Activated CD4-positive, alpha-beta T cell treated with anti-CD3 and anti-CD28 coated beads, Interleukin-2, amount 10 ng/mL, durations not matched to agents 7 days and 5 days (primary cell): ENCODE measurements at regions not wholly inside any gene's neighbourhood (a gene's known extent, or its start where the extent isn't known, plus 50 kb on each side); places are given as distances from the start of the nearest gene placed in this dataset.

Source experiments
- CTCF ChIA-PET: fragments of 350-600 bp; sonication (Branson Sonifier 250); formaldehyde crosslinking; loops from one replicate; lab custom pipeline; 2021; ENCODE audit warnings: antibody characterized with exemption; lab: Charles Lee
- POLR2A ChIA-PET: fragments of 350-600 bp; sonication (Branson Sonifier 250); formaldehyde crosslinking; loops from one replicate; lab custom pipeline; 2021; ENCODE audit warnings: antibody characterized with exemption; lab: Charles Lee
- DNase-seq: peaks from one replicate; pipeline ENCODE4 v3.0.0-alpha.2; 2020
- H3K27ac Mint-ChIP-seq: one replicate; pipeline ENCODE4 v1.8.0; 2021; ENCODE audit warnings: mild to moderate bottlenecking, moderate library complexity, mixed read lengths
- H3K27me3 Mint-ChIP-seq: one replicate; pipeline ENCODE4 v1.8.0; 2021; ENCODE audit warnings: mixed read lengths
- H3K36me3 Mint-ChIP-seq: one replicate; pipeline ENCODE4 v1.8.0; 2021; ENCODE audit warnings: low read depth, mixed read lengths
- H3K4me1 Mint-ChIP-seq: one replicate; pipeline ENCODE4 v1.8.0; 2021; ENCODE audit warnings: mixed read lengths
- H3K4me3 Mint-ChIP-seq: one replicate; pipeline ENCODE4 v1.8.0; 2021; ENCODE audit warnings: mild to moderate bottlenecking, moderate library complexity, mixed read lengths
- H3K9me3 Mint-ChIP-seq: one replicate; pipeline ENCODE4 v1.8.0; 2021; ENCODE audit warnings: mixed read lengths

- no peaks in the 10 kb centered on the region for H3K36me3 Mint-ChIP-seq
- H3K4me3 Mint-ChIP-seq, result no peak overlapping the region
- no peak for DNase-seq
- no peak overlapping the region for H3K27ac Mint-ChIP-seq
- H3K4me1 Mint-ChIP-seq, result no peaks in the 10 kb centered on the region
- no peaks in the 10 kb centered on the region for H3K9me3 Mint-ChIP-seq
- peaks cover 6% of the 10 kb centered on the region for H3K27me3 Mint-ChIP-seq
- POLR2A ChIA-PET, result no interaction called here
- CTCF ChIA-PET, result no interaction called here
Measured at GRCh38 chr19:28288572-28289264, 924.2 kb downstream of the UQCRFS1 start.

- H3K36me3 Mint-ChIP-seq, result no peaks in the 10 kb centered on the region
- no peaks in the 10 kb centered on the region for H3K4me1 Mint-ChIP-seq
- no peak for DNase-seq
- H3K27me3 Mint-ChIP-seq, result peaks cover 6% of the 10 kb centered on the region
- no peak overlapping the region for H3K27ac Mint-ChIP-seq
- ChIA-PET POLR2A (no interaction called here), CTCF (no interaction called here)
- no peaks in the 10 kb centered on the region for H3K9me3 Mint-ChIP-seq
- H3K4me3 Mint-ChIP-seq, result no peak overlapping the region
Measured at GRCh38 chr19:28285917-28286316, 927.0 kb downstream of the UQCRFS1 start.

GRCh38 chr19:28285078-28285477 lies 927.9 kb downstream of the UQCRFS1 start:
- ChIA-PET CTCF (no interaction called here), POLR2A (no interaction called here)
- DNase-seq, result no peak
- Mint-ChIP-seq H3K36me3 (no peaks in the 10 kb centered on the region), H3K27me3 (peaks cover 6% of the 10 kb centered on the region), H3K27ac (no peak overlapping the region), H3K4me3 (no peak overlapping the region), H3K4me1 (no peaks in the 10 kb centered on the region), H3K9me3 (no peaks in the 10 kb centered on the region)

GRCh38 chr19:28284389-28284788 lies 928.6 kb downstream of the UQCRFS1 start:
- no peaks in the 10 kb centered on the region for H3K4me1 Mint-ChIP-seq
- ChIA-PET POLR2A (no interaction called here), CTCF (no interaction called here)
- no peaks in the 10 kb centered on the region for H3K36me3 Mint-ChIP-seq
- H3K4me3 Mint-ChIP-seq, result no peak overlapping the region
- no peak overlapping the region for H3K27ac Mint-ChIP-seq
- H3K27me3 Mint-ChIP-seq, result peaks cover 6% of the 10 kb centered on the region
- H3K9me3 Mint-ChIP-seq, result no peaks in the 10 kb centered on the region
- no peak for DNase-seq

- ChIA-PET POLR2A (no interaction called here), CTCF (no interaction called here)
- H3K27ac Mint-ChIP-seq, result no peak overlapping the region
Measured at GRCh38 chr19:28283592-28283991, 929.4 kb downstream of the UQCRFS1 start.

GRCh38 chr19:28281676-28282075 lies 931.3 kb downstream of the UQCRFS1 start:
- ChIA-PET CTCF (no interaction called here), POLR2A (no interaction called here)
- Mint-ChIP-seq H3K4me1 (no peaks in the 10 kb centered on the region), H3K9me3 (no peaks in the 10 kb centered on the region), H3K27me3 (peaks cover 6% of the 10 kb centered on the region), H3K27ac (no peak overlapping the region), H3K4me3 (no peak overlapping the region), H3K36me3 (no peaks in the 10 kb centered on the region)
- no peak for DNase-seq

More at GRCh38 chr19:28283592-28283991, 929.4 kb downstream of the UQCRFS1 start:
- DNase-seq, result no peak
- Mint-ChIP-seq H3K4me1 (no peaks in the 10 kb centered on the region), H3K4me3 (no peak overlapping the region), H3K27me3 (peaks cover 6% of the 10 kb centered on the region), H3K36me3 (no peaks in the 10 kb centered on the region), H3K9me3 (no peaks in the 10 kb centered on the region)

- no peak overlapping the region for H3K27ac Mint-ChIP-seq
- no peak overlapping the region for H3K4me3 Mint-ChIP-seq
- no peaks in the 10 kb centered on the region for H3K36me3 Mint-ChIP-seq
- H3K9me3 Mint-ChIP-seq, result peaks cover 3% of the 10 kb centered on the region
- H3K4me1 Mint-ChIP-seq, result no peaks in the 10 kb centered on the region
- ChIA-PET CTCF (no interaction called here), POLR2A (no interaction called here)
- no peak for DNase-seq
- H3K27me3 Mint-ChIP-seq, result peaks cover 2% of the 10 kb centered on the region
Measured at GRCh38 chr19:28264556-28264955, 948.4 kb downstream of the UQCRFS1 start.

GRCh38 chr19:28258829-28259228 lies 954.1 kb downstream of the UQCRFS1 start:
- POLR2A ChIA-PET, result no interaction called here
- no peak overlapping the region for H3K4me3 Mint-ChIP-seq
- CTCF ChIA-PET, result no interaction called here

GRCh38 chr19:28257396-28257795 lies 955.6 kb downstream of the UQCRFS1 start:
- no peak for DNase-seq
- Mint-ChIP-seq H3K4me3 (no peak overlapping the region), H3K27me3 (no peaks in the 10 kb centered on the region), H3K36me3 (no peaks in the 10 kb centered on the region), H3K27ac (no peak overlapping the region), H3K9me3 (peaks cover 2% of the 10 kb centered on the region), H3K4me1 (no peaks in the 10 kb centered on the region)
- ChIA-PET POLR2A (no interaction called here), CTCF (no interaction called here)

More at GRCh38 chr19:28258829-28259228, 954.1 kb downstream of the UQCRFS1 start:
- H3K4me1 Mint-ChIP-seq, result no peaks in the 10 kb centered on the region
- H3K27me3 Mint-ChIP-seq, result no peaks in the 10 kb centered on the region
- H3K27ac Mint-ChIP-seq, result no peak overlapping the region
- H3K36me3 Mint-ChIP-seq, result no peaks in the 10 kb centered on the region
- no peak for DNase-seq
- peaks cover 3% of the 10 kb centered on the region for H3K9me3 Mint-ChIP-seq

GRCh38 chr19:28247243-28247642 lies 965.7 kb downstream of the UQCRFS1 start:
- Mint-ChIP-seq H3K4me3 (no peak overlapping the region), H3K9me3 (peaks cover 4% of the 10 kb centered on the region), H3K36me3 (no peaks in the 10 kb centered on the region), H3K4me1 (peaks cover 2% of the 10 kb centered on the region), H3K27me3 (no peaks in the 10 kb centered on the region), H3K27ac (no peak overlapping the region)
- CTCF ChIA-PET, result no interaction called here
- no peak for DNase-seq
- POLR2A ChIA-PET, result no interaction called here

GRCh38 chr19:28245937-28246336 lies 967.0 kb downstream of the UQCRFS1 start:
- H3K4me3 Mint-ChIP-seq, result no peak overlapping the region
- no peaks in the 10 kb centered on the region for H3K27me3 Mint-ChIP-seq
- peaks cover 4% of the 10 kb centered on the region for H3K9me3 Mint-ChIP-seq
- H3K27ac Mint-ChIP-seq, result no peak overlapping the region
- no peak for DNase-seq
- ChIA-PET CTCF (no interaction called here), POLR2A (no interaction called here)
- peaks cover 2% of the 10 kb centered on the region for H3K4me1 Mint-ChIP-seq
- no peaks in the 10 kb centered on the region for H3K36me3 Mint-ChIP-seq

- Mint-ChIP-seq H3K4me3 (no peak overlapping the region), H3K9me3 (peaks cover 4% of the 10 kb centered on the region), H3K36me3 (no peaks in the 10 kb centered on the region), H3K27ac (no peak overlapping the region), H3K27me3 (no peaks in the 10 kb centered on the region), H3K4me1 (peaks cover 2% of the 10 kb centered on the region)
- DNase-seq, result no peak
- ChIA-PET POLR2A (no interaction called here), CTCF (no interaction called here)
Measured at GRCh38 chr19:28244966-28245365, 968.0 kb downstream of the UQCRFS1 start.

GRCh38 chr19:28242317-28242927 lies 970.5 kb downstream of the UQCRFS1 start:
- ChIA-PET POLR2A (no interaction called here), CTCF (no interaction called here)
- Mint-ChIP-seq H3K27ac (no peak overlapping the region), H3K36me3 (no peaks in the 10 kb centered on the region), H3K4me3 (no peak overlapping the region), H3K9me3 (peaks cover 1% of the 10 kb centered on the region), H3K4me1 (peaks cover 2% of the 10 kb centered on the region), H3K27me3 (no peaks in the 10 kb centered on the region)
- peak; percentile 59 for DNase-seq

GRCh38 chr19:28239270-28239669 lies 973.7 kb downstream of the UQCRFS1 start:
- no peaks in the 10 kb centered on the region for H3K9me3 Mint-ChIP-seq
- H3K27me3 Mint-ChIP-seq, result no peaks in the 10 kb centered on the region
- H3K36me3 Mint-ChIP-seq, result no peaks in the 10 kb centered on the region
- H3K27ac Mint-ChIP-seq, result no peak overlapping the region
- ChIA-PET POLR2A (no interaction called here), CTCF (no interaction called here)
- no peak overlapping the region for H3K4me3 Mint-ChIP-seq
- no peak for DNase-seq
- H3K4me1 Mint-ChIP-seq, result peaks cover 2% of the 10 kb centered on the region
